HepG2 (cell line): ENCODE measurements at regions not wholly inside any gene's neighbourhood (a gene's known extent, or its start where the extent isn't known, plus 50 kb on each side); places are given as distances from the start of the nearest gene placed in this dataset.

Experiments used
- ATAC-seq: fragments of 200-7000 bp; cut with Tn5 transposase; 3 replicates; pipeline ENCODE4 v1.9.1; 2020; ENCODE audit warnings: mild to moderate bottlenecking, moderate library complexity
- BruUV-seq: library from RNA; stranded (reverse); fragments of 400-500 nt; replicated peaks from 2 replicates; lab custom pipeline; 2021; lab: Mats Ljungman, UMichigan
- CTCF ChIA-PET: fragments of 300-600 bp; formaldehyde crosslinking; extraction: SDS; loops from one replicate; lab custom pipeline; 2021; ENCODE audit warnings: low total read pairs, inconsistent platforms, low intra/inter-chr PET ratio; lab: Yijun Ruan, JAX
- POLR2A ChIA-PET: fragments of 350-600 bp; sonication (Branson Sonifier 250); formaldehyde crosslinking; loops from one replicate; lab custom pipeline; 2020; ENCODE audit warnings: antibody characterized with exemption, inconsistent platforms; lab: Yijun Ruan, JAX
- DNase-seq: peaks from one replicate; pipeline ENCODE4 v3.0.0-alpha.2; 2015; ENCODE audit warnings: low spot score
- FAIRE-seq: peaks from 3 replicates; lab custom pipeline; 2011; peaks lifted over from hg19 to GRCh38; lab: Jason Lieb, UNC
- H2AFZ ChIP-seq: one replicate; pipeline ENCODE4 v1.6.1; 2011; ENCODE audit warnings: low read length, inconsistent platforms
- H3K27ac ChIP-seq: fragments of 300-600 bp; 3 replicates; pipeline ENCODE4 v1.8.0; 2011; ENCODE audit warnings: mixed run types, mild to moderate bottlenecking, mixed read lengths, low read length, inconsistent platforms; ENCODE audit not compliant: insufficient read depth; ENCODE audit errors: extremely low read length
- H3K27me3 ChIP-seq, 2 experiments: fragments of 200-600 bp in 1 of 2; 2 replicates in 1 of 2; 3 replicates in 1 of 2; pipeline versions ENCODE4 v1.6.0 to v1.8.0; 2011; ENCODE audit warnings: low read length in 2 of 2, mild to moderate bottlenecking in 2 of 2, moderate library complexity in 2 of 2, inconsistent platforms in 1 of 2; ENCODE audit not compliant: insufficient read depth in 2 of 2, control insufficient read depth in 1 of 2
- H3K36me3 ChIP-seq, 2 experiments: fragments of 200-600 bp in 1 of 2; replicated peaks in 1 of 2; 2 replicates in 1 of 2; 3 replicates in 1 of 2; pipeline versions ENCODE4 v1.5.1 to v1.8.0; 2011; ENCODE audit warnings: low read length in 2 of 2, inconsistent platforms in 1 of 2; ENCODE audit not compliant: insufficient read depth in 2 of 2, control insufficient read depth in 1 of 2
- H3K4me1 ChIP-seq: 2 replicates; pipeline ENCODE4 v1.5.1; 2012; ENCODE audit warnings: low read length, inconsistent platforms; ENCODE audit not compliant: insufficient read depth
- H3K4me2 ChIP-seq: 2 replicates; pipeline ENCODE4 v1.6.0; 2011; ENCODE audit warnings: low read depth, low read length, inconsistent platforms
- H3K4me3 ChIP-seq, 3 experiments: fragments of 200-600 bp in 1 of 3; sonication (generic), shearing (Covaris generic) in 1 of 3; replicated peaks in 1 of 3; 2 replicates each; pipeline ENCODE4 v1.5.1; 2011 to 2016; ENCODE audit warnings: low read length in 3 of 3, inconsistent platforms in 2 of 3, low read depth in 2 of 3, mild to moderate bottlenecking in 2 of 3, control low read depth in 1 of 3, mixed read lengths in 1 of 3; ENCODE audit not compliant: insufficient read depth in 1 of 3
- H3K79me2 ChIP-seq: one replicate; pipeline ENCODE4 v1.6.1; 2011; ENCODE audit warnings: low read length, inconsistent platforms; ENCODE audit not compliant: insufficient read depth
- H3K9ac ChIP-seq: 2 replicates; pipeline ENCODE4 v1.6.0; 2011; ENCODE audit warnings: mild to moderate bottlenecking, low read depth, low read length, inconsistent platforms; ENCODE audit not compliant: insufficient read depth
- H3K9me3 ChIP-seq: 2 replicates; pipeline ENCODE4 v1.5.1; 2012; ENCODE audit warnings: mild to moderate bottlenecking, low read length
- H4K20me1 ChIP-seq: 2 replicates; pipeline ENCODE4 v1.6.0; 2011; ENCODE audit warnings: inconsistent platforms, mild to moderate bottlenecking, low read length, moderate library complexity; ENCODE audit not compliant: insufficient read depth
- ARNT ChIP-seq: fragments of 450-650 bp; IDR thresholded peaks from 2 replicates; pipeline ENCODE4 v1.6.1; 2017
- GFI1 ChIP-seq: sonication (generic); formaldehyde crosslinking; IDR thresholded peaks from 2 replicates; pipeline ENCODE4 v1.5.0; 2020; ENCODE audit warnings: missing genetic modification reagents, mild to moderate bottlenecking, borderline replicate concordance
- RFXAP ChIP-seq: sonication (generic); formaldehyde crosslinking; IDR thresholded peaks from 2 replicates; pipeline ENCODE4 v1.4.0; 2020; ENCODE audit warnings: missing genetic modification reagents, borderline replicate concordance
- ZNF251 ChIP-seq: sonication (generic); formaldehyde crosslinking; IDR thresholded peaks from 2 replicates; pipeline ENCODE4 v1.9.0; 2021; ENCODE audit warnings: mild to moderate bottlenecking, missing genetic modification reagents
- ZNF343 ChIP-seq: sonication (generic); formaldehyde crosslinking; IDR thresholded peaks from 2 replicates; pipeline ENCODE4 v1.4.0; 2020; ENCODE audit warnings: mild to moderate bottlenecking, missing genetic modification reagents
- ZNF546 ChIP-seq: sonication (generic); formaldehyde crosslinking; conservative IDR thresholded peaks from 2 replicates; pipeline ENCODE4 v1.8.1; 2023; ENCODE audit warnings: mild to moderate bottlenecking, missing genetic modification reagents
- ZNF562 ChIP-seq: sonication (generic); formaldehyde crosslinking; IDR thresholded peaks from 2 replicates; pipeline ENCODE4 v1.8.0; 2022; ENCODE audit warnings: missing genetic modification reagents, borderline replicate concordance
- ZNF652 ChIP-seq: IDR thresholded peaks from 2 replicates; pipeline ENCODE4 v1.6.1; 2016; ENCODE audit warnings: low read depth, borderline replicate concordance
- ZNF7 ChIP-seq: IDR thresholded peaks from 2 replicates; pipeline ENCODE4 v1.6.1; 2016; ENCODE audit warnings: missing biosample characterization, missing genetic modification reagents
- WGBS: methylation state at CpG from one replicate; pipeline ENCODE4 v1.1.6; 2017; ENCODE audit warnings: low lambda C conversion rate; 5-methylcytosine and 5-hydroxymethylcytosine counted together
- in situ Hi-C: cut with HindIII; loops from 2 replicates; pipeline ENCODE4 v1.10.0; 2017; ENCODE audit warnings: low pct_unique_long_range_greater_than_20kb; ENCODE audit not compliant: extremely low pct_ligation_motif_present
- intact Hi-C: fragments of 100-400 bp; cut with micrococcal nuclease; formaldehyde crosslinking; loops from one replicate; pipeline ENCODE4 v1.10.0; 2022; ENCODE audit not compliant: unreplicated experiment
- TF ChIP-seq, protein P1 (sequence below): IDR thresholded peaks from 2 replicates; pipeline ENCODE4 v1.6.1; 2016; ENCODE audit warnings: missing biosample characterization, missing genetic modification reagents, low read depth
- TF ChIP-seq, protein P2 (sequence below): sonication (generic); formaldehyde crosslinking; IDR thresholded peaks from 2 replicates; pipeline ENCODE4 v1.5.0; 2020; ENCODE audit warnings: mild to moderate bottlenecking, missing genetic modification reagents
- TF ChIP-seq, protein P3 (sequence below): sonication (generic); formaldehyde crosslinking; IDR thresholded peaks from one replicate; pipeline ENCODE4 v1.5.1; 2020; ENCODE audit warnings: mild to moderate bottlenecking, missing genetic modification reagents; ENCODE audit errors: not compliant biosample characterization

DNA sequence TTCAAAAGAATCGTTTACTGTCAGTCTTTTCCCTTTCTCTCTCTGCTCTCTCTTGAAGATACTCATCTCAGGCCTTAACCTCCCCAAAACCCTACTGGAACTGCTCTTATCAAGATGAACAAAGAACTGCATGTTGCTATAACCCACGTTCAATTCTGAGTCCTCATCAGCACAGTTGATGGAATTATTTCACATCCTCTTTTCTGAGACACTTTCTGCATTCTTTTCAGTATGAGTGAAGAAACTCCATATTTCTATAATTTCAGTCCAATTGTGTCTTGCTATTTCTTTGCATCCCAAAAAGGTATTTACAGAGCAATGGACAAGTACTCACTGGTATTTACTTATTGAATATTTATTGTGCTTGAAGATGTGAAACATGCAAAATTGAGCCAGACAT lies 160.1 kb upstream of the CPNE8 start (continued):
- no peak for TF ChIP-seq GFI1 (CRISPR knock-in tag)
- no peak for TF ChIP-seq ZNF562 (CRISPR knock-in tag)
- TF ChIP-seq, protein P1, sequence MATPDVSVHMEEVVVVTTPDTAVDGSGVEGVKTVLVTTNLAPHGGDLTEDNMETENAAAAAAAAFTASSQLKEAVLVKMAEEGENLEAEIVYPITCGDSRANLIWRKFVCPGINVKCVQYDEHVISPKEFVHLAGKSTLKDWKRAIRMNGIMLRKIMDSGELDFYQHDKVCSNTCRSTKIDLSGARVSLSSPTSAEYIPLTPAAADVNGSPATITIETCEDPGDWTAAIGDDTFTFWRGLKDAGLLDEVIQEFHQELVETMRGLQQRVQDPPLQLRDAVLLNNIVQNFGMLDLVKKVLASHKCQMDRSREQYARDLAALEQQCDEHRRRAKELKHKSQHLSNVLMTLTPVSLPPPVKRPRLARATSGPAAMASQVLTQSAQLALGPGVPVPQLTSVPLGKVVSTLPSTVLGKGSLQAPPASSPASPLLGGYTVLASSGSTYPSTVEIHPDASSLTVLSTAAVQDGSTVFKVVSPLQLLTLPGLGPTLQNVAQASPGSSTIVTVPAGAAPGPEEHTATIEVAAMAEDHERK (CRISPR knock-in tag), result no peak
- TF ChIP-seq, protein P2, sequence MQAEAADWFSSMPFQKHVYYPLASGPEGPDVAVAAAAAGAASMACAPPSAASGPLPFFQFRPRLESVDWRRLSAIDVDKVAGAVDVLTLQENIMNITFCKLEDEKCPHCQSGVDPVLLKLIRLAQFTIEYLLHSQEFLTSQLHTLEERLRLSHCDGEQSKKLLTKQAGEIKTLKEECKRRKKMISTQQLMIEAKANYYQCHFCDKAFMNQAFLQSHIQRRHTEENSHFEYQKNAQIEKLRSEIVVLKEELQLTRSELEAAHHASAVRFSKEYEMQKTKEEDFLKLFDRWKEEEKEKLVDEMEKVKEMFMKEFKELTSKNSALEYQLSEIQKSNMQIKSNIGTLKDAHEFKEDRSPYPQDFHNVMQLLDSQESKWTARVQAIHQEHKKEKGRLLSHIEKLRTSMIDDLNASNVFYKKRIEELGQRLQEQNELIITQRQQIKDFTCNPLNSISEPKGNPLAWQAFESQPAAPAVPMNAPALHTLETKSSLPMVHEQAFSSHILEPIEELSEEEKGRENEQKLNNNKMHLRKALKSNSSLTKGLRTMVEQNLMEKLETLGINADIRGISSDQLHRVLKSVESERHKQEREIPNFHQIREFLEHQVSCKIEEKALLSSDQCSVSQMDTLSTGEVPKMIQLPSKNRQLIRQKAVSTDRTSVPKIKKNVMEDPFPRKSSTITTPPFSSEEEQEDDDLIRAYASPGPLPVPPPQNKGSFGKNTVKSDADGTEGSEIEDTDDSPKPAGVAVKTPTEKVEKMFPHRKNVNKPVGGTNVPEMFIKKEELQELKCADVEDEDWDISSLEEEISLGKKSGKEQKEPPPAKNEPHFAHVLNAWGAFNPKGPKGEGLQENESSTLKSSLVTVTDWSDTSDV (CRISPR knock-in tag), result no peak
- no peak for TF ChIP-seq ZNF7 (CRISPR knock-in tag)

DNA sequence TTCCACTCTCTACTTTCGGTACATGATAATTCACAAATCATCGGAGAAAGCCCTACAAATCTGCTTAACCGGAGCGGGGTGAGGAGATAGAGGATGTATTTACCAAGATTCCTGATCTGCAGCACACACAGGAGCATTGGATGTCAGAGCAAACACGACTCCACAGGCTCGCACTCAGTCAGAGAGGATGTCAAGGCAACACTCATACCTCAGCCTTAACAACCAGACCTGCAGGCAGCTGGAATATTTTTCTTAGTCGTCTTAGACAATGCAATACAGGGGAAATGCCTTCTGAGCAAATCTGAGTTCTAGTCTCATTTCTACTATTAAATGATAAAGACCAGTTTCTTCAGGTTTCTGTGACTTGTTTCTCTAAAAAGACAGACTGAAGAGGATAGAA lies 159.3 kb upstream of the CPNE8 start:
- no peak overlapping the region for H3K4me2 ChIP-seq
- H2AFZ ChIP-seq, result no peak overlapping the region
- no peak for ATAC-seq
- no peaks in the 10 kb centered on the region for H3K36me3 ChIP-seq
- no peaks in the 10 kb centered on the region for H4K20me1 ChIP-seq
- no peak for DNase-seq
- H3K27me3 ChIP-seq, result no peaks in the 10 kb centered on the region
- intact Hi-C loops (no loop called here), in situ Hi-C loops (no loop called here)
- no peaks in the 10 kb centered on the region for H3K9me3 ChIP-seq
- no peak overlapping the region for H3K27ac ChIP-seq
- no peaks in the 10 kb centered on the region for H3K4me1 ChIP-seq
- WGBS, result 7% methylated on average over 7 of the region's 7 CpGs
- no peak for FAIRE-seq
- ChIA-PET POLR2A (no interaction called here), CTCF (no interaction called here)
- no peak overlapping the region for H3K9ac ChIP-seq
- H3K4me3 ChIP-seq, result no peak overlapping the region
- no peaks in the 10 kb centered on the region for H3K79me2 ChIP-seq
- BruUV-seq, result no TSS peak
- TF ChIP-seq ARNT (no peak), RFXAP (CRISPR knock-in tag) (no peak), ZNF652 (CRISPR knock-in tag) (no peak), ZNF251 (CRISPR knock-in tag) (no peak), ZNF343 (CRISPR knock-in tag) (no peak), ZNF546 (CRISPR knock-in tag) (no peak)
- TF ChIP-seq, protein P3, sequence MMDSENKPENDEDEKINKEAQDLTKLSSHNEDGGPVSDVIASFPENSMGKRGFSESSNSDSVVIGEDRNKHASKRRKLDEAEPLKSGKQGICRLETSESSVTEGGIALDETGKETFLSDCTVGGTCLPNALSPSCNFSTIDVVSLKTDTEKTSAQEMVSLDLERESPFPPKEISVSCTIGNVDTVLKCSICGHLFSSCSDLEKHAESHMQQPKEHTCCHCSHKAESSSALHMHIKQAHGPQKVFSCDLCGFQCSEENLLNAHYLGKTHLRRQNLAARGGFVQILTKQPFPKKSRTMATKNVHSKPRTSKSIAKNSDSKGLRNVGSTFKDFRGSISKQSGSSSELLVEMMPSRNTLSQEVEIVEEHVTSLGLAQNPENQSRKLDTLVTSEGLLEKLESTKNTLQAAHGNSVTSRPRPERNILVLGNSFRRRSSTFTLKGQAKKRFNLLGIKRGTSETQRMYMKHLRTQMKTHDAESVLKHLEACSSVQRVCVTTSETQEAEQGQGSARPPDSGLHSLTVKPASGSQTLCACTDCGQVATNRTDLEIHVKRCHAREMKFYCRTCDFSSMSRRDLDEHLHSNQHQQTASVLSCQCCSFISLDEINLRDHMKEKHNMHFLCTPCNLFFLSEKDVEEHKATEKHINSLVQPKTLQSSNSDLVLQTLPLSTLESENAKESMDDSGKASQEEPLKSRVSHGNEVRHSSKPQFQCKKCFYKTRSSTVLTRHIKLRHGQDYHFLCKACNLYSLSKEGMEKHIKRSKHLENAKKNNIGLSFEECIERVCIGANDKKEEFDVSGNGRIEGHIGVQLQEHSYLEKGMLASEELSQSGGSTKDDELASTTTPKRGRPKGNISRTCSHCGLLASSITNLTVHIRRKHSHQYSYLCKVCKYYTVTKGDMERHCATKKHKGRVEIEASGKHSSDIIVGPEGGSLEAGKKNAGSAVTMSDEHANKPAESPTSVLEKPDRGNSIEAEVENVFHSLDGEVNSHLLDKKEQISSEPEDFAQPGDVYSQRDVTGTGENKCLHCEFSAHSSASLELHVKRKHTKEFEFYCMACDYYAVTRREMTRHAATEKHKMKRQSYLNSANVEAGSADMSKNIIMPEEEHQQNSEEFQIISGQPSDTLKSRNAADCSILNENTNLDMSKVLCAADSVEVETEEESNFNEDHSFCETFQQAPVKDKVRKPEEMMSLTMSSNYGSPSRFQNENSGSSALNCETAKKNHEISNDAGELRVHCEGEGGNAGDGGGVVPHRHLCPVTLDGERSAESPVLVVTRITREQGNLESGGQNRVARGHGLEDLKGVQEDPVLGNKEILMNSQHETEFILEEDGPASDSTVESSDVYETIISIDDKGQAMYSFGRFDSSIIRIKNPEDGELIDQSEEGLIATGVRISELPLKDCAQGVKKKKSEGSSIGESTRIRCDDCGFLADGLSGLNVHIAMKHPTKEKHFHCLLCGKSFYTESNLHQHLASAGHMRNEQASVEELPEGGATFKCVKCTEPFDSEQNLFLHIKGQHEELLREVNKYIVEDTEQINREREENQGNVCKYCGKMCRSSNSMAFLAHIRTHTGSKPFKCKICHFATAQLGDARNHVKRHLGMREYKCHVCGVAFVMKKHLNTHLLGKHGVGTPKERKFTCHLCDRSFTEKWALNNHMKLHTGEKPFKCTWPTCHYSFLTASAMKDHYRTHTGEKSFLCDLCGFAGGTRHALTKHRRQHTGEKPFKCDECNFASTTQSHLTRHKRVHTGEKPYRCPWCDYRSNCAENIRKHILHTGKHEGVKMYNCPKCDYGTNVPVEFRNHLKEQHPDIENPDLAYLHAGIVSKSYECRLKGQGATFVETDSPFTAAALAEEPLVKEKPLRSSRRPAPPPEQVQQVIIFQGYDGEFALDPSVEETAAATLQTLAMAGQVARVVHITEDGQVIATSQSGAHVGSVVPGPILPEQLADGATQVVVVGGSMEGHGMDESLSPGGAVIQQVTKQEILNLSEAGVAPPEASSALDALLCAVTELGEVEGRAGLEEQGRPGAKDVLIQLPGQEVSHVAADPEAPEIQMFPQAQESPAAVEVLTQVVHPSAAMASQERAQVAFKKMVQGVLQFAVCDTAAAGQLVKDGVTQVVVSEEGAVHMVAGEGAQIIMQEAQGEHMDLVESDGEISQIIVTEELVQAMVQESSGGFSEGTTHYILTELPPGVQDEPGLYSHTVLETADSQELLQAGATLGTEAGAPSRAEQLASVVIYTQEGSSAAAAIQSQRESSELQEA, result no peak
